ENCODE measurements at regions not wholly inside any gene's neighbourhood (a gene's known extent, or its start where the extent isn't known, plus 50 kb on each side); places are given as distances from the start of the nearest gene placed in this dataset.
A peak's percentile ranks its signal among the peaks of the same experiment; 100 is the strongest.

DNA sequence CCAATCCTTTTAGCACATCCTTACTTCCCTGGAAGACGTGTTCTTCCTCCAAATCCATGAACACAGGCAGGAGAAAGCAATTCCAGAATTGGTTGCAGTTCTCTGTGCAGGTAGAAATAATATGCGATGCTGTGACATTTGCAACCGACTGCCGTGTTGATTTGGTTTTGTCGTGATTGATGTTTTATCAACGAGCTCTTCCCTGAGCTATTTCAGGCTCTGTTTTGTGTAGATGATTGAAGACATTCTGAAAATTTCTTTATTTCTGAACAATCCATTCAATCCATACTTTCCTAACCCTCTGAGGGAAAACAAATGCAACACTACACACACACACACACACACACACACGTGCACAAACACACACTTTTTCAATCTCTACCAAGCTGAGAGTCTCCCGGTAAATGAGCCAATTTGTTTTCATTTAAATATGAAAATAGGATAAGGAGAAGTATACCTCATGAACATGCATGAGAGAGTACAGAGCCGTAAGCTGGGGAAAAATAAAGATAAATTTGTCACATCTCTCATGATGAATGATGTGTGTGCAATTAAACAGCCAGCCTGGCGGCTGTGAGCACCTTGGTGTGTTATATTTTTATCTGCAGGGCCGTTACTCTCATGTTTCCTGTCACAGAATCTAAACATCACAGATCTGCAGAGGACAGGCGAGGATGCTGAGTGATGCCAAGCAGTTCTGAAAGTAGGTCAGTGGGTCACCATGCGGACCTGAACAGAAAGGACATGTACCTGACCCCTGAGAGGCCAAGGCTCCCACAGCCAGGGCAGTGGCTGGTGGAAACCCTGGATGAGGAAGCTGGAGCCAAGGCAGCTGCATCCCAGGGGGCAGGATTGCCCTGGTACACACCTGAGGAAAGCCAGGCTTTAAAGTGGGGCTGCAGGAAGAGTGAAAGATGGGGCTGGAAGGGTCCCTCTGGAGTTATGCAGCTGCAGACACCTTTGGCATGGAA lies 64.8 kb downstream of the PDCL3 start:
- DNase-seq = no peak

GRCh38 chr2:100628506-100628905 lies 65.7 kb downstream of the PDCL3 start:
- DNase-seq = no peak

GRCh38 chr2:100629309-100629708 lies 66.5 kb downstream of the PDCL3 start:
- DNase-seq = no peak

- DNase-seq = no peak
These were observed 67.7 kb downstream of the PDCL3 start for GRCh38 chr2:100630473-100630977.

DNA sequence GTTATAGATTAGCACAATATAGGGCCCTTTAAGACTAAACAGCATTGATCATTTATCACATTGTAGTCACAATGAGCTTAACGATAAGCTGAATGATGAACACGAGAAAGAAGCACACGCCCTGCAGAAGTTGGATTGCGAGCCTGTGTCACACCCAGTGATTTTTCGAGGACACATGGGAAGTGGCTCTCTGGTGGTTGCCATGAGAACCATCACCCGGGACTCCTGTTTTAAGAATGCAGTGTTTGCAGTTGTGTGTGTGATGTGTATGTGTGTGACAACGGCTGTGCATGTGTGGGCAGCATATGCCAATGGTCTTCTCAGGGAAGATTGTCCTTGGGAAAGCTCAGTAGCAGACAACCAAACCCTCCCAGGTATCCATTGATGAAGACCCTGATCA lies 69.2 kb downstream of the PDCL3 start:
- no peak for DNase-seq

- DNase-seq = no peak
These were observed 70.0 kb downstream of the PDCL3 start for GRCh38 chr2:100632759-100633158.

- no peak for DNase-seq
These were observed 77.0 kb downstream of the PDCL3 start for GRCh38 chr2:100639588-100640390.

GRCh38 chr2:100640431-100641124 lies 77.8 kb downstream of the PDCL3 start:
- DNase-seq = no peak

GRCh38 chr2:100641125-100641435 lies 78.3 kb downstream of the PDCL3 start:
- no peak for DNase-seq

DNA sequence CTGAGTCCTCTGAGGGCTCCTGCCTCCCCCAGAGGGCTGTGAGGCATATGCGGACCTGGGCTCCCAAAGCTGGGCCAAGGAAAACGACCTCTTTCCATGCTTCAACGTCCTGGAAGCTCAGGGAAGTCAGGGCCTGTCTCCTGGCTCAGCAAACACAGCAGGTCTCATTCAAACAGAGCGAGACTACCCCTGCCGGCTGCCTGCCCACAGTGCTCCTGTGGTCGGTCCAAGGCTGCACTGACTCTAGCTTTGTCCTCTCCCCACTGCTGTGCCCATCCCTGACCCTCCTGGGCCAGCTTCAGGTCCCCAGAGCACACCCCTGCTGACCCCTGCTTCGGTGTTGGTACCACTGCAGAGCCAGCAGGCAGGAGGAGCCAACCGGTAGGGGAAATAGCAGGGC lies 79.6 kb downstream of the PDCL3 start:
- no peak for DNase-seq

DNA sequence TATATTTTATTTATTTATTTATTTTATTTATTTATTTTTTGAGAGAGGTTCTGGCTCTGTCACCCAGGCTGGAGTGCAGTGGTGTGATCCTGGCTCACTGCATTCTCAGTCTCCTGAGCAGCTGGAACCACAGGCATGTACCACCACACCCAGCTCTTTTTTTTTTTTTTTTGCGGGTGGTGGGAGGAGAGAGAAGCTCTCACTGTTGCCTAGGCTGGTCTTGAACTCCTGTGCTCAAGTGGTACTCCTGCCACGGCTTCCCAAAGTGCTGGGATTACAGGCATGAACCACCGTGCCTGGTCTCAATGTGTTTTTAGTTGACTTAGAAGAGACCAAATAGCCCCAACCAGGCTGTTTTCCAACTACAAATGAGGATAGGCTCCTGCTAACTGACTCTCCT lies 80.7 kb downstream of the PDCL3 start:
- DNase-seq = no peak

GRCh38 chr2:100643906-100644501 lies 81.2 kb downstream of the PDCL3 start:
- DNase-seq = no peak

DNA sequence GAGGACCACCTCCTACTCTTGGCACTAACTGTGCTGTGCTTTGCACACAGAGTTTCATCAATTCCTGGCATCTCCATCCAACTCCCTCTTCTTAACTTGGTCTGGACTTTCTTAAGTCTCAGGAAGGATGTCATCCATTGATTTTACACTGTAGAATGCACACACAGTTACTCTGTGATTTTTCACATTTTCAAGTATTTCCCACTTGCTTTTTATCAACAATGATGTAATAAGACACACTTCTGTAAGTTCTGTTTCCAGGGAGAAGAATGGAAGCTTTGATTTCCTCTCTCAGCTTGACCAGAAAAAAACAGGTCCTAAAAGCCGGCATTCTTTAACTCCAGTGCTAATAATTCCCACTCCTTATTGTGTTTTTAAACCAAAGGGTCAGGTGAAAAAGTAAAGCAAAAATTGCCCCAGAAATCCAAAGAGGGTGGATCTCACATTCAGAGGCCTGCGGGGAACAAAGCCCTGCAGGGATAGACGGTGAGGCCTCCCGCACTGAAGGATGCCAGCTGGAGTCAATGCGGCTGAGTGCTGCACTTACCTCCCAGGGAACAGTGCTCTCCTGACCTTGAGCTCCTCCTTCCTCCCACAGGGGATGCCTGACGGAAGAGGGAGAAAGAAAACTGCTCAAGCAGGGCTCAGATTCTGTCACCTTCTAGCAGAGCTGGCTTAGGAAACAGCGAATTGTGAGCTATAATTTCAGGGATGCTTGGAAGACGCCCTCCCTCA lies 83.1 kb downstream of the PDCL3 start:
- no peak for DNase-seq

GRCh38 chr2:100647709-100648108 lies 84.9 kb downstream of the PDCL3 start:
- DNase-seq = no peak

- no peak for DNase-seq
These were observed 87.4 kb downstream of the PDCL3 start for GRCh38 chr2:100650151-100650550.

- DNase-seq = peak; percentile 15
These were observed 90.7 kb downstream of the PDCL3 start for GRCh38 chr2:100653449-100654035.

DNA sequence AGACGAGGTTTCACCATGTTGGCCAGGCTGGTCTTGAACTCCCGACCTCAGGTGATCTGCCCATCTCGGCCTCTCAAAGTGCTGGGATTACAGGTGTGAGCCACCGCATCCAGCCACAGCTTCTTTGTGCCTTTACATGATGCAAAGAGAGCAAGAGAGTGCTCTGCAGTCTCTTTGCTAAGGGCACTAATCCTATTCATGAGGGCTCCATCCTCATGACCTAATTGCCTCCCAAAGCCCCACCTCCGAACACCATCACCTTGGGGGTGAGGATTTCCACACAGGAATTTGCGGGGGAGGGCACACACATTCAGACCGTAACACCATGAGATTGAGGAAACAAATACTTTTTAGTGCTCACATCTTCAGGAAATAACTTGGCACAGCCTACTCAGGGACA lies 91.8 kb downstream of the PDCL3 start:
- DNase-seq = no peak

DNA sequence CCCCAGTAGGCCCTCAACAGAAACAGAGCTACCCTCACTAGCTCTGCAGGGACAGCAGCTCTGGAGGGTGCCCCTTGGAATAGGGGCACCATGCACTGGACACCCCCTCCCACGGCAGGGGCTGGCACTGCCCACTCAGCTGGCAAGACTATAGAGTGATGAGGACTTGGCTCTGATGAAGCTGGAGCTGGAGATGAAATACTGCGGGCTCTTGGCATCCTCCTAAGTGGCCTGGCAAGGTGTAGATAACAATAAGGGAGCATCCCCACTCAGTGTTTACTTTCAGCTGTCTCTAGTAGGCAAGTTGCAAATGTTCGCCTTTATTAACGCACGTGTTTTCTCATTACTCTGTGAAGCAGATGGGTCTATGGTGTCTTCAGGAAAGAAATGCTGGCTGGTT lies 92.7 kb downstream of the PDCL3 start:
- DNase-seq = no peak

- DNase-seq = no peak
These were observed 93.2 kb downstream of the PDCL3 start for GRCh38 chr2:100655936-100656534.

- DNase-seq = no peak
These were observed 95.2 kb downstream of the PDCL3 start for GRCh38 chr2:100658017-100658416.

DNA sequence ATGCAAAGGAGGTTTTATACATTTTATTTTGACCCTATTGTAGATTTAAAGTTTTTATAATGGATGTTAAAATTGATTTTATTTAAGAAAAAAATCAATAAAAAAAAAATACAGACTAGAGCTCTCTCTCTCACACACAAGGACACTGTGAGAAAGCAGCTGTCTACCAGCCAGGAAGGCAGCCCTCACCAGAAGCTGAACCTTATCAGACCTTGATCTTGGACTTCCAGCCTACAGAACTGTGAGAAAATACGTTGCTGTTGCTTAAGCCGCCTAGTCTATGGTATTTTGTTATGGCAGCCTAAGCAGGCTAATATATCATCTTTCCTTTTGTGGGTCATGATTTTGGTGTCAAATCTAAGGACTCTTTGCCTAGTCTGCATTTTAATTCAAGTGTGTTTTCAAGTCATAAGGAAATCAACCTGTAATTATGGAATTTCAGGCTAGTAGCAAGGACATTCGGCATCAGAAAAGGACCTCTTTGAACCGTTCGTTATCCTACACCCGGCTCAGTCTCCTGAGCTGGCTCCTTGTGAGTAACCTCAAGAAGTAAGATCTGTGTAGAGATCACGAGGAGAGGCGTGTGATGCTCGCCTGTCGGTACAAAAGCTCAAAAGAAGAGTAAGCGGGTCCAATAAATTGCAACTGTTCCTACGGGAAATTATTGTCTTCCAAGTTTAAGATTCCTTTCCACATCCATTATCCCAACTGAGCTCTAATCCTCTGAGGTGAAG lies 98.2 kb downstream of the PDCL3 start:
- DNase-seq = no peak
